H1 (cell line): ENCODE measurements at regions not wholly inside any gene's neighbourhood (a gene's known extent, or its start where the extent isn't known, plus 50 kb on each side); places are given as distances from the start of the nearest gene placed in this dataset.

Source experiments
- CTCF ChIA-PET: fragments of 300-600 bp; sonication (Branson Sonifier 250); formaldehyde crosslinking; loops from one replicate; lab custom pipeline; 2021; ENCODE audit not compliant: partially characterized antibody; lab: Charles Lee
- POLR2A ChIA-PET: fragments of 300-600 bp; sonication (Branson Sonifier 250); formaldehyde crosslinking; loops from one replicate; lab custom pipeline; 2021; ENCODE audit warnings: inconsistent platforms; ENCODE audit not compliant: partially characterized antibody; lab: Charles Lee
- DNase-seq, 2 experiments: peaks; one replicate each; pipeline versions ENCODE4 v3.0.0 to v3.0.0-alpha.2; 2010 to 2022; ENCODE audit warnings: low spot score in 2 of 2, low read depth in 1 of 2, mixed read lengths in 1 of 2
- FAIRE-seq: peaks from 2 replicates; lab custom pipeline; 2011; peaks lifted over from hg19 to GRCh38; lab: Jason Lieb, UNC
- H2AFZ ChIP-seq: 2 replicates; pipeline ENCODE4 v1.8.1; 2012; ENCODE audit warnings: low read length, inconsistent platforms
- H2AK5ac ChIP-seq: 2 replicates; pipeline ENCODE4 v1.6.1; 2013; ENCODE audit warnings: low read depth, low read length
- H2BK120ac ChIP-seq: replicated peaks from 2 replicates; pipeline ENCODE3; 2013; ENCODE audit warnings: low read depth, low read length, inconsistent platforms
- H2BK12ac ChIP-seq: 2 replicates; pipeline ENCODE4 v1.6.1; 2013; ENCODE audit warnings: low read depth, low read length
- H2BK15ac ChIP-seq: 2 replicates; pipeline ENCODE4 v1.6.1; 2013; ENCODE audit warnings: low read length
- H2BK20ac ChIP-seq: 2 replicates; pipeline ENCODE4 v1.6.1; 2013; ENCODE audit warnings: low read length
- H2BK5ac ChIP-seq: 2 replicates; pipeline ENCODE4 v1.6.1; 2013; ENCODE audit warnings: low read depth, low read length
- H3K14ac ChIP-seq: 2 replicates; pipeline ENCODE4 v1.6.1; 2013; ENCODE audit warnings: inconsistent platforms; ENCODE audit not compliant: insufficient read length
- H3K18ac ChIP-seq: 2 replicates; pipeline ENCODE4 v1.6.1; 2013; ENCODE audit warnings: low read length; ENCODE audit errors: extremely low read depth
- H3K23ac ChIP-seq: 2 replicates; pipeline ENCODE4 v1.6.1; 2013; ENCODE audit warnings: inconsistent platforms; ENCODE audit not compliant: insufficient read length
- H3K23me2 ChIP-seq: 2 replicates; pipeline ENCODE4 v1.6.1; 2013; ENCODE audit warnings: low read depth, low read length
- H3K27ac ChIP-seq: 2 replicates; pipeline ENCODE4 v1.6.1; 2011; ENCODE audit warnings: low read depth, low read length, inconsistent platforms
- H3K27me3 ChIP-seq, 4 experiments: replicated peaks in 1 of 4; 1 replicate in 1 of 4; 2 replicates in 3 of 4; pipeline versions ENCODE4 v1.6.1 to v1.8.1; 2011 to 2013; ENCODE audit warnings: low read length in 3 of 4, mild to moderate bottlenecking in 3 of 4, inconsistent platforms in 2 of 4, mixed read lengths in 2 of 4, moderate library complexity in 1 of 4; ENCODE audit not compliant: control insufficient read depth in 3 of 4, insufficient read depth in 3 of 4; ENCODE audit errors: extremely low read depth in 1 of 4
- H3K36me3 ChIP-seq, 4 experiments: 2 replicates each; pipeline versions ENCODE4 v1.6.1 to v1.8.1; 2011 to 2013; ENCODE audit warnings: mild to moderate bottlenecking in 4 of 4, low read length in 3 of 4, moderate library complexity in 2 of 4, control low read depth in 1 of 4, inconsistent platforms in 1 of 4; ENCODE audit not compliant: insufficient read depth in 4 of 4, control insufficient read depth in 2 of 4
- H3K4ac ChIP-seq: replicated peaks from 2 replicates; pipeline ENCODE3; 2013; ENCODE audit warnings: low read length, low read depth, mixed read lengths, inconsistent platforms; ENCODE audit not compliant: insufficient read length
- H3K4me1 ChIP-seq, 4 experiments: replicated peaks in 1 of 4; 1 replicate in 1 of 4; 2 replicates in 3 of 4; pipeline versions ENCODE4 v1.6.1 to v1.8.1; 2011 to 2013; ENCODE audit warnings: low read length in 3 of 4, inconsistent platforms in 2 of 4, mixed read lengths in 1 of 4; ENCODE audit not compliant: insufficient read depth in 4 of 4, control insufficient read depth in 3 of 4
- H3K4me2 ChIP-seq, 2 experiments: 2 replicates each; pipeline versions ENCODE4 v1.6.1 to v1.8.1; 2011 to 2013; ENCODE audit warnings: low read depth in 2 of 2, low read length in 2 of 2, control low read depth in 1 of 2, inconsistent platforms in 1 of 2, mild to moderate bottlenecking in 1 of 2; ENCODE audit not compliant: insufficient read depth in 1 of 2
- H3K4me3 ChIP-seq, 4 experiments: fragments of 200-600, 300-600 bp in 1 of 4; sonication (generic), shearing (Covaris generic), sonication (Bioruptor Twin) in 1 of 4; 2 replicates each; pipeline versions ENCODE4 v1.5.1 to v1.8.1; 2011 to 2016; ENCODE audit warnings: low read length in 4 of 4, low read depth in 3 of 4, control low read depth in 2 of 4, inconsistent platforms in 2 of 4, mild to moderate bottlenecking in 2 of 4, mixed read lengths in 1 of 4, moderate library complexity in 1 of 4; ENCODE audit not compliant: insufficient read depth in 2 of 4; ENCODE audit errors: extremely low read depth in 1 of 4
- H3K56ac ChIP-seq: replicated peaks from 2 replicates; pipeline ENCODE3; 2013; ENCODE audit warnings: low read depth, mild to moderate bottlenecking, mixed read lengths, low read length, inconsistent platforms; ENCODE audit not compliant: insufficient read length
- H3K79me1 ChIP-seq: 2 replicates; pipeline ENCODE4 v1.6.1; 2013; ENCODE audit warnings: low read depth, low read length, control low read depth
- H3K79me2 ChIP-seq, 2 experiments: 2 replicates each; pipeline versions ENCODE4 v1.6.1 to v1.8.1; 2012 to 2013; ENCODE audit warnings: low read length in 2 of 2, mild to moderate bottlenecking in 2 of 2, inconsistent platforms in 1 of 2; ENCODE audit not compliant: insufficient read depth in 2 of 2, control insufficient read depth in 1 of 2
- H3K9ac ChIP-seq, 4 experiments: replicated peaks in 1 of 4; 1 replicate in 1 of 4; 2 replicates in 3 of 4; pipeline versions ENCODE4 v1.6.1 to v1.8.1; 2011 to 2013; ENCODE audit warnings: low read depth in 3 of 4, low read length in 3 of 4, control low read depth in 2 of 4, mild to moderate bottlenecking in 2 of 4, moderate library complexity in 2 of 4, inconsistent platforms in 1 of 4; ENCODE audit errors: extremely low read depth in 1 of 4
- H3K9me3 ChIP-seq, 2 experiments: 2 replicates each; pipeline versions ENCODE4 v1.6.1 to v1.8.1; 2012 to 2013; ENCODE audit warnings: mild to moderate bottlenecking in 2 of 2, moderate library complexity in 2 of 2, control low read depth in 1 of 2, inconsistent platforms in 1 of 2, low read depth in 1 of 2, low read length in 1 of 2, mixed read lengths in 1 of 2; ENCODE audit not compliant: insufficient read depth in 2 of 2
- H4K20me1 ChIP-seq, 2 experiments: replicated peaks in 1 of 2; 2 replicates each; pipeline versions ENCODE3 to v1.8.1; 2011 to 2013; ENCODE audit warnings: inconsistent platforms in 2 of 2, low read length in 2 of 2, mild to moderate bottlenecking in 1 of 2; ENCODE audit not compliant: insufficient read depth in 2 of 2, control insufficient read depth in 1 of 2
- H4K5ac ChIP-seq: 2 replicates; pipeline ENCODE4 v1.6.1; 2013; ENCODE audit warnings: low read length, low read depth, mixed read lengths, inconsistent platforms; ENCODE audit not compliant: insufficient read length
- H4K8ac ChIP-seq: 2 replicates; pipeline ENCODE4 v1.8.0; 2013; ENCODE audit warnings: mild to moderate bottlenecking, moderate library complexity, low read length, inconsistent platforms; ENCODE audit not compliant: insufficient read depth; ENCODE audit errors: extremely low read depth
- H4K91ac ChIP-seq: replicated peaks from 2 replicates; pipeline ENCODE3; 2013; ENCODE audit warnings: low read length, mixed read lengths, inconsistent platforms; ENCODE audit not compliant: insufficient read length
- ASH2L ChIP-seq: fragments of 200-600, 300-600 bp; sonication (generic); IDR thresholded peaks from one replicate; pipeline ENCODE4 v1.7.1; 2017; ENCODE audit warnings: low read length
- BACH1 ChIP-seq: IDR thresholded peaks from 2 replicates; pipeline ENCODE4 v1.6.1; 2012; ENCODE audit warnings: low read length, improper control_type of control experiment
- CBX8 ChIP-seq: fragments of 300-800, 300-1000 bp; sonication (generic); IDR thresholded peaks from 2 replicates; pipeline ENCODE4 v1.7.1; 2016; ENCODE audit warnings: low read depth, low read length, borderline replicate concordance
- POLR2AphosphoS5 ChIP-seq: IDR thresholded peaks from 2 replicates; pipeline ENCODE4 v1.6.1; 2011; ENCODE audit warnings: low read depth, low read length
- SIRT6 ChIP-seq: IDR thresholded peaks from one replicate; pipeline ENCODE4 v1.7.1; 2012; ENCODE audit warnings: low read length, inconsistent platforms
- WGBS, 2 experiments: shearing (Covaris generic) in 1 of 2; methylation state at CpG; one replicate each; pipeline versions ENCODE4 v1.1.6 to v1.1.7; 2013 to 2015; ENCODE audit warnings: low lambda C conversion rate in 2 of 2, mixed read lengths in 2 of 2, inconsistent platforms in 1 of 2, low coverage in 1 of 2, missing lambda C conversion rate in 1 of 2; ENCODE audit not compliant: insufficient replicate concordance in 2 of 2, insufficient coverage in 1 of 2, insufficient read length in 1 of 2; ENCODE audit errors: extremely low coverage in 1 of 2, missing lambda C conversion rate in 1 of 2; 5-methylcytosine and 5-hydroxymethylcytosine counted together

DNA sequence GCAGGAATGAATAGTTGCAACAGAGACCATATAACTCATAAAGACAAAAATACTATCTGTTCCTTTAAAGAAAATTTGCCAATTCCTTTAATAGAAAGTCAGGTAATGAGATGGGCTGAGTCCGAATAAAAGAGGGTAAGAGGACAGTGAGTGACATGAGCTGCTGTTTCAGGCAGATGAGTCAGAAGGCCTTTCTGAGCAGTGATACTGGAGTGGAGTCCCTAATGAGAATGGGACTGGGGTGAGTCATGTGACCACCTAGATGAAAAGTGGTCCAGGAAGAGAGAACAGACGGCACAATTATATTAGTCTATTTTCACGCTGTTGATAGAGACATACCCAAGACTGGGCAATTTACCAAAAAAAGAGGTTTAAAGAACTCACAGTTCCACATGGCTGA, 393.7 kb downstream of the BCL11B start:
- no peak for FAIRE-seq
- no peaks in the 10 kb centered on the region for H3K23me2 ChIP-seq
- CTCF ChIA-PET, result no interaction called here

More for the DNA sequence above, 393.7 kb downstream of the BCL11B start:
- Histone ChIP-seq H4K8ac (no peak overlapping the region), H3K36me3 (no peaks in the 10 kb centered on the region), H2BK120ac (no peak overlapping the region), H3K56ac (no peak overlapping the region), H2AFZ (no peak overlapping the region), H2BK15ac (no peak overlapping the region), H3K9me3 (no peaks in the 10 kb centered on the region), H3K9ac (no peak overlapping the region), H4K5ac (no peak overlapping the region), H2BK5ac (no peak overlapping the region), H2BK20ac (no peak overlapping the region), H2AK5ac (no peak overlapping the region), H3K79me1 (no peaks in the 10 kb centered on the region), H3K4me1 (no peaks in the 10 kb centered on the region), H3K18ac (no peak overlapping the region), H3K4me3 (no peak overlapping the region), H4K91ac (no peak overlapping the region), H3K4me2 (no peak overlapping the region), H3K14ac (no peak overlapping the region), H3K4ac (no peak overlapping the region), H3K79me2 (no peaks in the 10 kb centered on the region), H3K27me3 (no peaks in the 10 kb centered on the region), H3K27ac (no peak overlapping the region), H3K23ac (no peak overlapping the region), H2BK12ac (no peak overlapping the region), H4K20me1 (no peaks in the 10 kb centered on the region)
- POLR2A ChIA-PET, result no interaction called here
- DNase-seq, result no peak
- TF ChIP-seq SIRT6, result no peak
- TF ChIP-seq POLR2AphosphoS5, result no peak
- no peak for TF ChIP-seq BACH1
- no peak for TF ChIP-seq CBX8
- no peak for TF ChIP-seq ASH2L
- 79% methylated on average over 3 of the region's 3 CpGs; no CpG with 5 or more reads in 1 of the 2 experiments for WGBS, 2 experiments
